Stimulated activated CD4-positive, alpha-beta T cell treated with anti-CD3 and anti-CD28 coated beads, TNF-alpha, amount 100 ng/mL, for 48 hours (primary cell): ENCODE measurements at regions not wholly inside any gene's neighbourhood (a gene's known extent, or its start where the extent isn't known, plus 50 kb on each side); places are given as distances from the start of the nearest gene placed in this dataset.
"Not testable (repeated sequence)": the region's sequence is repeated elsewhere in the genome, so short reads cannot be mapped to it uniquely, and the experiment has no call there.

Experiments
- DNase-seq, 3 donors: peaks; one replicate each; pipeline ENCODE4 v3.0.0-alpha.2; 2020; ENCODE audit warnings: low read depth in 3 of 3

GRCh38 chr5:167391286-167391685, 900.2 kb upstream of the WWC1 start:
- not testable (repeated sequence) for DNase-seq

DNA sequence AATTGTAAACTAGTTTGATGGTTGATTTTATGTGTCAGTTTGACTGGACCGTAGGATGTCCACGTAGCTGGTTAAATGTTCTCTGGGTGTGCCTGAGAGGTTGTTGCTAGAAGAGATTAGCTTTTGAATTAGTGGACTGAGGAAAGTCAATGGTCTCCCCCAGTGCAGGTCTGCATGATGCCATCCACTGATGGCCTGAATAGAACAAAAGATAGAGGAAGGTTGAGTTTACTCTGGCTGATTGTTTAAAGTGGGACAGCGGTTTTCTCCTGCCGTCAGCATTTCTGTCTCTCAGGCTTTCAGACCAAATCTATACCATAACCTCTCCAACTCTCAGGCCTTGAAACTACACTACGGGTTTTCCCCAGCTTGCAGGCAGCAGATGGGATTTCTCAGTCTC, 899.2 kb upstream of the WWC1 start:
- DNase-seq: no peak

DNA sequence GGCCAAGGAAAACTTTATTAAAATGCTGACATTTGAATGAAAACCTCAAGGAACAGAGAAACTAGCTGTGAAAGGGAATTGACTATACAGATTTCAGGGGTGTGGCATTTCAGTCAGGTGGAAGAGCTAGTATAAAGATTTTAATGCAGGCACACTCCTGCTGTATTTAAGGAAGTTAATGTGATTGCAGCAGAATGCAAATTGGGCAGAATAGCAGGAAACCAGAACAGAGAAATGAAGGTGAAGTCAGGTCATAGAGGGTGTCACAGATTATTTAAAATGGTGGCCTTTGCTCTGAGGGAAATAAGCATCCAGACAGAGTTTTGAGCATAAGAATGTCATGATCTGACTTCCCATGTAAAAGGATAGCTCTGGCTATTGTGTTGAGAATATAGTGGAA, 898.1 kb upstream of the WWC1 start:
- DNase-seq: no peak

- no peak for DNase-seq
Measured at GRCh38 chr5:167402671-167403070, 888.8 kb upstream of the WWC1 start.

- no peak for DNase-seq
Measured at GRCh38 chr5:167406513-167406912, 884.9 kb upstream of the WWC1 start.

DNA sequence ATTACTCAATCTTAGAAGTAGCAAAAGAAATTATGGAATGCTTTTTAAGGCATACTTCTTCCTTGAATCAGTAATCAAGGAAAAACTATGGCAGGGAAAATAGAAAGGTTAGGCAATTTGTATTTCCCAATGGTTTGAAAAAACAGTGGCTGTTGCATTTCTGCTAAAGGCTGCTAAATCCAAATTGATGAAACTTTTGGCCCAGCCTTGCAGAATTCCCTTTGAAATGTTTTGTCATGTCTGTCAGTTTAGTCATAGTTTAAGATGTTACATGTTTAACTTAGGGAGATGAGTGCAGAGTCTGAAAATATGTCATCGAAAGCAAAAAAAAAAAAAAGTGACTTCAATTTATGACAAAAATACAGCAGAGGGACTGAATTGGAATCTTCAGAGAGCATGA, 878.9 kb upstream of the WWC1 start:
- no peak for DNase-seq

DNA sequence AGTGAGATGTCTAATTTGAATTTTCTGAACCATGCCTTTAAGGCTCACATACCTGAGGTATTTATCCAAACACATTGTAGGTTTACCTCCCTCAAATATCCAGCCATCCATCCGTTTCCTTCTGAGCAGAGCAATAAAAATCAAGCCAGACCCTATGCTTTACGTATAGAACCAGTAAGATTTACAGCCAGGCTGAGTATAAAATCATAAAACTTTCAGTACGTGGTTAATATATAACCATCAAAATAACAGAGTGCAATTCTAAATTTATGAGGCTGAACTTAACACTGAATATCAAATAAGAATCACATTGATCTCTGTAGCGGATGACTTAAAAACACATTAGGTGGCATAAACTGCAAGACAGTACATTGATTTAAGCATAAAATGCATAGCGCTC, 877.9 kb upstream of the WWC1 start:
- no peak for DNase-seq

DNA sequence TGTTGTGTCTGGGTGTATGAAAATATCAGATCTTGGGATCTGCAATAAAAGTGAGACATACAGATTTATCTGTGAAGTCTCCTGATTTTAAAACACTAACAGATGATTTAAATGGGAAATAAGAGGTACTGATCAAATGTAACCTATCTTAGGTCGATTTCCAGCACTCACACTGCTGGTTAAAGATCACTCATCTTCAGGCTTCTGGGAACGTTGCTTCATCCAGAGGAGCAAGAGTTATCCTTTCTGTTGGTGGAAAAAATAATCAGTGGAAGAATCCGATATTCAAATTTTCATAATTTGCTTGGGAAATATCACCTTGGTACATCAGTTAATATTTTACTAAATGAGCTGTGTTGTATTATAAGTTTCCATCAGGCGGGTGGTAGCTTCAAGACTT, 876.8 kb upstream of the WWC1 start:
- DNase-seq: no peak

DNA sequence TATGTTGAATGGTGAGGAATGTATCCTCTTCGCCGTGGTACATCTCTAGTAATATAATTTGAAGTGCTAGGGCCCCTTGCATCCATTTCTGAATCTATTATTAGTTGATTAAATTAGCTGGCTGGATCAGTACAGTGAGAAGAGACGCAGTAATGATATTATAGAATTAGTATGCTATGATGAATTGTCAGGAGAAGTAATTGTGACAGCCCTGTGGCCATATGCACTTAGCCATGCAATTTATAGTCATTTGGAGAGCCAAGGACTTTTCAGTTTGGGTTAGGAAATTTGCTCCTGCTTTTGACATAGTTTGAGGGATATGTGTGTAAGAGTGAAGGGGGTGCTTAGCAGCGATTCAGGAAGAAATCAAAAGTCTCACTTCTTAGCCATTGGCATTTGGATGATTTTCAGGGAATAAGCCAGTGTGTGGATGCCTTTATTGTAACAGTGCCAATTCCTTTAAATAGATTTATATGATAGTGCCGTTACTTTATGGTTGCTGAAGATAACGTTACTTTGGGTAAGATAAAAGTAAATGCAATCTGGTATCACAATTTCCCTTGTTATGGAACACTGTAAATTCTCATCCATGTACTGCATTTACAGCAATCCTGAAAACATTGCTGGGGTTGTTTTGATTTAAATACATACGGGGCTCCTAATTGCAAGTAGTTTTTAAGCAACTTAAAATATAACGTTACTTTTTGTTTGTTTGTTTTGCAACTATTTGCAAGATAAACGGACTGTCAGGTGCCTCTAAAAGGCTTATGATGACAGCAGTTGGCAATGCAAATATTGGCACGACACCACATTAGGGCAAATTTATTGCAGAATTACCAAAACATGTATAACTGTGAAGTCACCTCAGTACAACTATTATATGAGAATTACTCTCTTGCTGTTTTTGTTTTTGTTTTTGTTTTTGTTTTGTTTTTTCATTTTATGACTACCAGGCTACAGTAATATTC, 875.4 kb upstream of the WWC1 start:
- no peak for DNase-seq

DNA sequence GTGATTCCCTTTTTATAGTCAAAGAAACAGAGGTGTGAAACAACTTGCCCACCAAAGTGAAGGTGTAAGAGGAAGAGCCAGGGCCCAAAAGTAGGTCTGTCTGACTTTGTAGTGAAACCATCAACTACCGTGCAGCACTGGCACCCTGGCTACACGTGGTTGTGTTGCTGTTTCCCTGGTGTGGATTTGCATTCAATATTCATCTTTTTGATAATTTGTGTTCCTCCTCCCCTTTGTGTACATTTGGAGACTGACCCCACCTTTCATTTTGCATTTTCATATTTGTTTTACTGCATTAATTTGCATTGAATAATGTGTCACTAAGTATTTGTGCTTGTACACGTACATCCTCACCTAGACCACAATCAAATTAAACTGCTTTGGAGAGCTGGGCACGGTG, 873.8 kb upstream of the WWC1 start:
- no peak for DNase-seq

- no peak for DNase-seq
Measured at GRCh38 chr5:167425161-167425560, 866.3 kb upstream of the WWC1 start.

GRCh38 chr5:167426501-167426900, 864.9 kb upstream of the WWC1 start:
- DNase-seq: no peak

GRCh38 chr5:167427641-167428040, 863.8 kb upstream of the WWC1 start:
- DNase-seq: not testable (repeated sequence)

DNA sequence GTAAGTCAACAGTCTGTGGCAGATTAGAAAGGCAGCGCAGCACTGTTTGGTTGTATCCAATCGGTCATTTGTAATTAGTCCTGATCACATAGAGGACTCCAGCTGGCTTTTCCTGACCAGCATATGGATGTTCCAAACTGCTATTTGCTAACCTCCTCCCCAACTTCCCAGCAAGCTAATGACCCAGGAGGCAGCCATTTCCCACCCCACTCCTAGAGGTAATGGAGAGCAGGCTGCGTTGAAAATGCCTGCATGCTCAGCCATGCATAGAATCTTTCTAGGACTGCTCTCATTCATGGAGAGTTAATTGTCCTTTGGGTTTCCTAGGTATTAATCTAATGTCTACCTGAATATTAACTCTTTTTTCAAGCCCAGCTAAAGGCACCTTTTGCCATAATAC, 850.6 kb upstream of the WWC1 start:
- no peak for DNase-seq

- DNase-seq: no peak
Measured at GRCh38 chr5:167442922-167443321, 848.5 kb upstream of the WWC1 start.

DNA sequence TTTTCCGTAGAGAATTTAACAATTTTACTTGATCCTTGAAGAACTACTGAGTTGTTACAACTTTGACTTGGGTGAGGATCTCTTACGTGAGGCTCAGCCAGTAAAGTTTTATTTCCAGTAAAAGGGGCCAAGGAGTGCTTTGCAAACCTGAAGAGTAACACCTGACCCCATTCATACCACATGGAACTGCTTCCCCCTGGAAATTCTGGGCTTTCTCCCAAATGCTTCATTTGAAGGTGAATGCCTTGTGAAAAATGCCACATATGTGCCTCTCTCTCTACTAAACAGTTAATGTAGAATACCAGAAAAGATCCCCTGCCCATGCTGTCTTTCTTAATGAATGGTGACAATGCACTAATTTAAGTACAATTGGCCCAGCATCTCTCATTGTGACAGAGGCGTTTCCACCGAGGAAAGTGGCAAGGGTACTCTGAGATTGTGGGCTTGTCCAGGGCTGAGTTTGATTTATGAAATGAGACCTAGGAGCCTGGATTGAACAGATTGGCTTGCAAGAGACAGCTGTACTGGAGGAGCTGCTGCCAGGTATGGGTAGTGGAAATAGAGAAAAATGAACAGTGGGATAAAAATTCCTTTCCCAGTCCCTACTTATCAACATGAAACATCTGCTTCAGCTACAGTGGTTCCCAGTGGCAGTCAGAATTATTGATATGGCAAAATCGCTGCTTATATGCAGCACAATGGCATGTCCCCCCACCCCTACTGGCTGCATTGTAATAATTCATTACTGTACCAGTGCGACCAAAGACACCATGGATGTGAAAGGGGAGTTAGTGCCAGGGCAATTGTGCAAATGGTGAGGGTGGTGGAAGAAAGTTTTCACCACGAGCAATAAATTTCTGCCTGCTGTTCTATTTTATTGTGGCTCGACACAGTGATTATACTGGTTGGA, 843.7 kb upstream of the WWC1 start:
- no peak for DNase-seq

- DNase-seq: no peak
Measured at GRCh38 chr5:167448376-167448775, 843.1 kb upstream of the WWC1 start.

DNA sequence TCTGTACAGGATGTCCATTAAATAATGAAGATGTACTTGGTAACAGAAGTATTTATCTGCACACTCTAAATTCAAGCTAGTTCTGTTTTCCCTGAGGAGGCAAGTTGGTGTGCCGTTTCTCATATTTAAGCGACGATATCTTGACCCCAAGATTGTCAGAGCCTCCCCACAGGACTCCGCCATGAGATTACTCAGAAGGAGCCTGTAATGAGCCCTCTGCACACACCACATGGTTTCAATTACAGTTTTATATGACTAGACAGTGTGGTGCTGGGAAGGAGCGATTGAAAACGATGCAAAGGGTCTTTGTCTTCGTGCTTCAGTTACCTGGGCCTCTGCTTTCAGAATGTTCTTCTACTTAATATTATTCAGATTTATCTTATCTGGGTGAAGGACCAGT, 840.4 kb upstream of the WWC1 start:
- no peak for DNase-seq

GRCh38 chr5:167452136-167452535, 839.3 kb upstream of the WWC1 start:
- DNase-seq: no peak

GRCh38 chr5:167453246-167454030, 838.0 kb upstream of the WWC1 start:
- DNase-seq: no peak

GRCh38 chr5:167458412-167458811, 833.0 kb upstream of the WWC1 start:
- no peak for DNase-seq

- no peak for DNase-seq
Measured at GRCh38 chr5:167460449-167461020, 830.9 kb upstream of the WWC1 start.
